Heart left ventricle (tissue), 16 donors: ENCODE measurements at regions not wholly inside any gene's neighbourhood (a gene's known extent, or its start where the extent isn't known, plus 50 kb on each side); places are given as distances from the start of the nearest gene placed in this dataset.

Experiments
- ATAC-seq, 4 donors: fragments of 200-7000 bp; cut with Tn5 transposase; one replicate each; pipeline ENCODE4 v1.9.1; 2020 to 2022; ENCODE audit warnings: moderate library complexity in 4 of 4, mild to moderate bottlenecking in 3 of 4, moderate number of reproducible peaks in 1 of 4
- DNase-seq, 5 donors: peaks; one replicate each; pipeline ENCODE4 v3.0.0-alpha.2; 2020
- H3K27ac ChIP-seq, 12 donors: fragments of 200-600 bp; sonication (generic) in 4 of 12; one replicate each; pipeline versions ENCODE4 v1.5.0 to v1.8.0; 2016 to 2022; ENCODE audit warnings: mild to moderate bottlenecking in 2 of 12
- H3K27me3 ChIP-seq, 9 donors: fragments of 200-600 bp; sonication (generic) in 2 of 9; one replicate each; pipeline versions ENCODE4 v1.5.1 to v1.8.0; 2016 to 2022; ENCODE audit warnings: mild to moderate bottlenecking in 3 of 9
- H3K36me3 ChIP-seq, 9 donors: fragments of 200-600 bp; sonication (generic) in 2 of 9; one replicate each; pipeline versions ENCODE4 v1.5.0 to v1.8.0; 2018 to 2022; ENCODE audit warnings: mild to moderate bottlenecking in 2 of 9
- H3K4me1 ChIP-seq, 12 donors: fragments of 200-600 bp; sonication (generic) in 4 of 12; one replicate each; pipeline versions ENCODE4 v1.5.0 to v1.8.0; 2016 to 2022; ENCODE audit warnings: mild to moderate bottlenecking in 3 of 12
- H3K4me3 ChIP-seq, 12 donors: fragments of 200-600 bp; sonication (generic) in 4 of 12; one replicate each; pipeline versions ENCODE4 v1.5.0 to v1.8.0; 2017 to 2022; ENCODE audit warnings: mild to moderate bottlenecking in 9 of 12, moderate library complexity in 4 of 12
- H3K9me3 ChIP-seq, 12 donors: fragments of 200-600 bp; sonication (generic) in 4 of 12; one replicate each; pipeline versions ENCODE4 v1.5.0 to v1.8.0; 2016 to 2022; ENCODE audit warnings: mild to moderate bottlenecking in 1 of 12
- CTCF ChIP-seq, 12 donors: fragments of 200-600 bp; sonication (generic) in 4 of 12; IDR thresholded peaks; one replicate each; pipeline versions ENCODE4 v1.5.0 to v1.8.0; 2018 to 2022; ENCODE audit warnings: antibody characterized with exemption in 12 of 12, mild to moderate bottlenecking in 5 of 12
- POLR2A ChIP-seq, 2 donors: fragments of 450-650 bp; IDR thresholded peaks; one replicate each; pipeline ENCODE4 v1.6.1; 2017; ENCODE audit warnings: antibody characterized with exemption in 2 of 2, mild to moderate bottlenecking in 2 of 2, moderate library complexity in 2 of 2
- WGBS, 4 donors: extraction: QIAGEN DNeasy Blood & Tissue Kit in 2 of 4; methylation state at CpG; one replicate each; pipeline versions ENCODE4 v1.1.5 to v1.1.7; 2013 to 2018; 5-methylcytosine and 5-hydroxymethylcytosine counted together
- intact Hi-C, 10 donors: fragments of 100-400 bp; cut with DNase I; formaldehyde crosslinking; loops; one replicate each; pipeline versions ENCODE4 v1.11.1 to v1.14.2; 2022
- donor health status: ischemic (EF 13 %, LVEDD 7.1; RV severe dilation, severe dysfunction).
- donor health status: healthy with polysubstance abuse.
- donor health status: DM: no; HTN: yes; CAD: no.
- donor health status: DM: no; HTN: no; CAD: no.
- donor health status: ischemic (EF 25% LVEDD 6.9; RV normal size, moderate dysfunction).
- donor health status: ischemic (EF 25% LVEDD 5.7; RV mildly dilated, moderate dysfunction).
- donor health status: healthy.
- donor health status: DM: yes; HTN: yes; CAD: no.
- donor health status: ischemic (EF 35%, LVEDD 5.7; RV mildly dilated, moderate dysfunction).
- donor health status: nonischemic (EF 11% LVEDD 7.7; RV severe dilation, severe dysfunction).
- donor health status: DM: yes; HTN: yes; CAD: no.
- donor health status: PGD.
- donor health status: ischemic (EF 29% LVEDD 5.4; RV normal size, mild dysfunction).
- donor health status: nonischemic (EF 23%, LVEDD 6.1; RV moderate dilation, normal function).

DNA sequence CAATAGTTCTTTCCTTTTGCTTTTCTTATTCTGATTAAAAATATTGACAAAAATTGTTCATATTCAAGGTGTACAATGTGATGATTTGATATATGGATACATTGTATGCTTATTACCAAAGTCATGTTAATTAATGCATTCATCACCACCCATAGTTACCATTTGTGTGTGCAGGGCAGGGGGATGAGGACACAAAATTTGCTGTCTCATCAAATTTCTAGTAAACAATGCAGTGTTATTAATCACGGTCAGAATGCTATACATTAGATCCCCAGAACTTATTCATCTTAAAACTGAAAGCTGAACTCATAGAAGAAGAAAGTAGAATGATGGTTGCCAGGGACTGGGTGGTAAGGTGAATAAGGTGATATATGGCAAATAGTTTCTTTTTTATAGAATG is 303.7 kb upstream of the SLC24A2 start:
- WGBS, 4 donors = 86 to 98% (median 93%) methylated on average over 1 of the region's 1 CpG
- intact Hi-C loops = no loop called here
- DNase-seq (no peak), ATAC-seq (no peak)
- no peak overlapping the region for H3K27ac ChIP-seq
- no peaks in the 10 kb centered on the region for H3K27me3 ChIP-seq
- peaks cover 0 to 12% (median 1%) of the 10 kb centered on the region in 12 donors for H3K9me3 ChIP-seq
- no peak overlapping the region for H3K4me3 ChIP-seq
- no peak for TF ChIP-seq CTCF (IDR thresholded peaks at IDR 0.05)
- TF ChIP-seq POLR2A (IDR thresholded peaks at IDR 0.05) = no peak
- no peaks in the 10 kb centered on the region for H3K36me3 ChIP-seq
- no peaks in the 10 kb centered on the region for H3K4me1 ChIP-seq

GRCh38 chr9:20087481-20087880 is 298.6 kb upstream of the SLC24A2 start:
- Histone ChIP-seq H3K4me3 (no peak overlapping the region), H3K27me3 (no peaks in the 10 kb centered on the region), H3K4me1 (no peaks in the 10 kb centered on the region), H3K36me3 (no peaks in the 10 kb centered on the region), H3K27ac (no peak overlapping the region), H3K9me3 (peaks cover 0 to 10% (median 1%) of the 10 kb centered on the region in 12 donors)
- no peak for TF ChIP-seq POLR2A (IDR thresholded peaks at IDR 0.05)
- TF ChIP-seq CTCF (IDR thresholded peaks at IDR 0.05) = no peak
- intact Hi-C loops = no loop called here
- DNase-seq (no peak), ATAC-seq (no peak)
- 86 to 94% (median 90%) methylated on average over 1 of the region's 1 CpG for WGBS, 4 donors

DNA sequence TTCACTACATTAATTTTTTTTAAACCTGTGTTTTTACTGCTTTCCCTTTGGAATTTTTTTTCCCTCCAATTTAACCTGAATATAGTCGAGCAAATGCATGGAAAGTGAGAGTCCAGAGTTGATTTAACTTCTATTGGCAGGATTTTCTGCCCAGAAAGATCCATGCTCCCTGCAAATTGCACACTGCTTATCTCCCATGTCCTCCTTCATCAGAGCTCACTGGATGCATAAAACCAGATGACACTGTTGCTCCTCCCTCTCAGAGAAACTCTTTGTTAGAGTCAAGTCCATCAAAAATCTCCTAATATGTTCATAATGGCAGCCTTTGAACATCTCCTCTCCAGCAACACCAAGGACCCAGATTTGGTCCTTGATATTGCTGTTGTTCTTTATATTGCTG is 297.0 kb upstream of the SLC24A2 start:
- no peak overlapping the region for H3K4me3 ChIP-seq
- intact Hi-C loops = no loop called here
- no peaks in the 10 kb centered on the region for H3K4me1 ChIP-seq
- no peaks in the 10 kb centered on the region for H3K36me3 ChIP-seq
- peaks cover 0 to 3% (median 0%) of the 10 kb centered on the region in 12 donors for H3K9me3 ChIP-seq
- no peaks in the 10 kb centered on the region for H3K27me3 ChIP-seq
- ATAC-seq (no peak), DNase-seq (no peak)
- WGBS, 4 donors = 75 to 85% (median 78%) methylated on average over 1 of the region's 1 CpG
- no peak for TF ChIP-seq POLR2A (IDR thresholded peaks at IDR 0.05)
- TF ChIP-seq CTCF (IDR thresholded peaks at IDR 0.05) = no peak
- H3K27ac ChIP-seq = no peak overlapping the region

- WGBS, 4 donors = 22 to 52% (median 31%) methylated on average over 2 of the region's 2 CpGs
- intact Hi-C loops = no loop called here
- Histone ChIP-seq H3K4me3 (no peak overlapping the region), H3K9me3 (peaks cover 0 to 3% (median 0%) of the 10 kb centered on the region in 12 donors), H3K27me3 (no peaks in the 10 kb centered on the region), H3K27ac (no peak overlapping the region), H3K4me1 (no peaks in the 10 kb centered on the region), H3K36me3 (no peaks in the 10 kb centered on the region)
- TF ChIP-seq POLR2A (IDR thresholded peaks at IDR 0.05) (no peak), CTCF (IDR thresholded peaks at IDR 0.05) (no peak)
- ATAC-seq (no peak), DNase-seq (no peak)
These were observed 295.3 kb upstream of the SLC24A2 start for GRCh38 chr9:20084125-20084524.
